Colonic mucosa (tissue), 4 donors: ENCODE measurements at regions not wholly inside any gene's neighbourhood (a gene's known extent, or its start where the extent isn't known, plus 50 kb on each side); places are given as distances from the start of the nearest gene placed in this dataset.
A peak's percentile ranks its signal among the peaks of the same experiment; 100 is the strongest.

Source experiments
- DNase-seq: peaks from one replicate; pipeline ENCODE4 v3.0.0-alpha.2; 2020
- H3K27ac ChIP-seq: fragments of 200-600 bp; one replicate; pipeline ENCODE4 v1.8.0; 2021
- H3K27me3 ChIP-seq: fragments of 200-600 bp; one replicate; pipeline ENCODE4 v1.8.0; 2021
- H3K36me3 ChIP-seq: fragments of 200-600 bp; one replicate; pipeline ENCODE4 v1.8.0; 2021
- H3K4me1 ChIP-seq: fragments of 200-600 bp; one replicate; pipeline ENCODE4 v1.8.0; 2021; ENCODE audit warnings: mild to moderate bottlenecking
- H3K4me3 ChIP-seq: fragments of 200-600 bp; one replicate; pipeline ENCODE4 v1.8.0; 2021
- H3K9ac ChIP-seq, 2 donors: one replicate each; pipeline ENCODE4 v1.7.0; 2013; ENCODE audit warnings: control low read depth in 2 of 2, low read depth in 2 of 2, low read length in 2 of 2
- H3K9me3 ChIP-seq: fragments of 200-600 bp; one replicate; pipeline ENCODE4 v1.8.0; 2021
- CTCF ChIP-seq: fragments of 200-600 bp; IDR thresholded peaks from one replicate; pipeline ENCODE4 v1.8.0; 2022; ENCODE audit warnings: antibody characterized with exemption, mild to moderate bottlenecking
- intact Hi-C: fragments of 100-400 bp; cut with DNase I; formaldehyde crosslinking; loops from one replicate; pipeline ENCODE4 v1.14.1; 2022
- donor health status: healthy.
- donor health status: DM: no; HTN: no; CAD: no.
- donor health status: DM: no; HTN: no; CAD: no.

- peak overlapping the region; percentile 92 to 98 for H3K9ac ChIP-seq
- DNase-seq: peak; percentile 72
- no peaks in the 10 kb centered on the region for H3K9me3 ChIP-seq
- no peaks in the 10 kb centered on the region for H3K27me3 ChIP-seq
- TF ChIP-seq CTCF: no peak
- H3K27ac ChIP-seq: peak overlapping the region; percentile 95
- intact Hi-C loops: loop anchor here (10.0 kb wide), 1 partner anchor 130 kb away; no protein-coding TSS in a partner anchor
- H3K4me3 ChIP-seq: peak overlapping the region; percentile 65
- H3K36me3 ChIP-seq: no peaks in the 10 kb centered on the region
- H3K4me1 ChIP-seq: peaks cover 8% of the 10 kb centered on the region
Observed at GRCh38 chr16:85554889-85555718, 58.0 kb upstream of the GSE1 start.

- peak; percentile 76 for DNase-seq
- H3K9me3 ChIP-seq: no peaks in the 10 kb centered on the region
- TF ChIP-seq CTCF: no peak
- H3K4me1 ChIP-seq: peaks cover 8% of the 10 kb centered on the region
- H3K27ac ChIP-seq: peak overlapping the region; percentile 95
- H3K36me3 ChIP-seq: no peaks in the 10 kb centered on the region
- peak overlapping the region; percentile 65 for H3K4me3 ChIP-seq
- no peaks in the 10 kb centered on the region for H3K27me3 ChIP-seq
- intact Hi-C loops: loop anchor here (10.0 kb wide), 1 partner anchor 131 kb away; no protein-coding TSS in a partner anchor
- H3K9ac ChIP-seq: peak overlapping the region; percentile 92 to 98
Observed at GRCh38 chr16:85555719-85556455, 57.2 kb upstream of the GSE1 start.

GRCh38 chr16:85556456-85557082, 56.6 kb upstream of the GSE1 start:
- intact Hi-C loops: loop anchor here (10.0 kb wide), 1 partner anchor 132 kb away; no protein-coding TSS in a partner anchor
- Histone ChIP-seq H3K27me3 (no peaks in the 10 kb centered on the region), H3K9ac (peak overlapping the region; percentile 92 to 98), H3K27ac (peak overlapping the region; percentile 95), H3K4me3 (peak overlapping the region; percentile 65), H3K9me3 (no peaks in the 10 kb centered on the region), H3K36me3 (no peaks in the 10 kb centered on the region), H3K4me1 (peaks cover 9% of the 10 kb centered on the region)
- no peak for TF ChIP-seq CTCF
- DNase-seq: peak; percentile 71

- Histone ChIP-seq H3K36me3 (no peaks in the 10 kb centered on the region), H3K27me3 (no peaks in the 10 kb centered on the region), H3K27ac (peak overlapping the region; percentile 95), H3K9ac (peak overlapping the region; percentile 92 to 98), H3K9me3 (no peaks in the 10 kb centered on the region), H3K4me3 (peak overlapping the region; percentile 65), H3K4me1 (peaks cover 12% of the 10 kb centered on the region)
- intact Hi-C loops: loop anchor here (10.0 kb wide), 1 partner anchor 133 kb away; no protein-coding TSS in a partner anchor
- no peak for TF ChIP-seq CTCF
- peak; percentile 79 for DNase-seq
Observed at GRCh38 chr16:85557083-85557970, 55.8 kb upstream of the GSE1 start.
